ENCODE measurements at regions not wholly inside any gene's neighbourhood (a gene's known extent, or its start where the extent isn't known, plus 50 kb on each side); places are given as distances from the start of the nearest gene placed in this dataset.

DNA sequence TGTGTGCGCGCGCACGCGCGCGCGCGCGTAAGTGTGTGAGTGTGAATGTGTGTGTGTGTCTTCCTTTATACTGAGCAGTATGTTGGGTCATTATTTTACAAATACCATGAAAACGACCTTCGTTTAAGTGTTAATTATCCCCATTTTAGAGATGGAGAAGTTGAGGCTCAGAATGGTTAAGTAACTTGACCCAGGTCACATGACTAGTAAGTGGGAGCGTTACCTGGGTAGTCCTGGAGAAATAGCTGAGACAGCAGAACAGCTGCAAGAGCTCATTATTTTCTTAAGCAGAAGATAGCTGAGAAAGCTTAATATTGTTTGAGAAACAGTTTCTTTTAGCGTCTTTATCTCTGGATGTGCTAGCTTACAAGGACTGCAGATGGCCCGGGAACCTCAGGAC lies 78.8 kb downstream of the IRX3 start:
- H3K27ac ChIP-seq (ENCODE audit: low read depth in 1 of 2, low read length in 1 of 2) = no peak overlapping the region
- 73% methylated on average over 15 of the region's 15 CpGs for WGBS, 2 donors
- peaks cover 0 to 18% (median 0%) of the 10 kb centered on the region in 5 donors for H3K4me1 ChIP-seq (ENCODE audit: control insufficient read depth in 5 of 5, insufficient read depth in 5 of 5, low read length in 5 of 5)
- H3K36me3 ChIP-seq (ENCODE audit: control insufficient read depth in 4 of 4, insufficient read depth in 4 of 4, low read length in 4 of 4) = no peaks in the 10 kb centered on the region
- DNase-seq = no peak
- TF ChIP-seq CTCF (IDR thresholded peaks at IDR 0.05; ENCODE audit: control extremely low read depth, extremely low read depth) = no peak
- no peak overlapping the region for H3K9ac ChIP-seq (ENCODE audit: insufficient read depth in 1 of 2, low read length in 2 of 2)
- no peak for ATAC-seq (ENCODE audit: insufficient read depth, low FRiP score)
- H3K9me3 ChIP-seq (ENCODE audit: control insufficient read depth in 4 of 4, insufficient read depth in 3 of 4, low read length in 3 of 4) = peaks cover 0 to 2% (median 0%) of the 10 kb centered on the region in 4 donors
- H3K4me3 ChIP-seq = no peak overlapping the region
- peaks cover 0 to 38% (median 37%) of the 10 kb centered on the region in 3 donors for H3K27me3 ChIP-seq (ENCODE audit: control insufficient read depth in 3 of 3, insufficient read depth in 3 of 3, low read length in 2 of 3)

DNA sequence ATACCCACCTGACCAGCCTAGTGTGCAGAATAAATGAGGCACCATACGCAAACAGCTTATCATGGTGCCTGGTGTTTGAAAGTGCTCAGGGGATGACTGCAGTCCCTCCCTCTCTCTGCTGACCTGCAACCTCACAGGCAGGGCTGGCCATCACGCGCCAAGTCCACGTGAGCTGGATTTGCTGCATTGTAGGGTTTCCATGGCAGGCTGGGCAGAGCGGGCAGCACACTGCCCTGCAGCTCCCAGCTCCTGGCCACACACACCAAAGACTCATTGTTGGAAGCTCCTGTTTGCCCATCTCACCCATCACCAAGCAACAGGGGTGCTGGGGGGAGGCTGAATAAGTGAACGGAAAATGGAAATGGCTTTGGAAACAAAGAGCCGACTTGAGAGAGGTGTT lies 81.8 kb downstream of the IRX3 start:
- Histone ChIP-seq H3K27me3 (ENCODE audit: control insufficient read depth in 3 of 3, insufficient read depth in 3 of 3, low read length in 2 of 3) (peaks cover 0 to 27% (median 21%) of the 10 kb centered on the region in 3 donors), H3K4me3 (no peak overlapping the region), H3K4me1 (ENCODE audit: control insufficient read depth in 5 of 5, insufficient read depth in 5 of 5, low read length in 5 of 5) (peaks cover 0 to 8% (median 0%) of the 10 kb centered on the region in 5 donors), H3K9me3 (ENCODE audit: control insufficient read depth in 4 of 4, insufficient read depth in 3 of 4, low read length in 3 of 4) (peaks cover 0 to 4% (median 0%) of the 10 kb centered on the region in 4 donors), H3K9ac (ENCODE audit: insufficient read depth in 1 of 2, low read length in 2 of 2) (no peak overlapping the region), H3K36me3 (ENCODE audit: control insufficient read depth in 4 of 4, insufficient read depth in 4 of 4, low read length in 4 of 4) (no peaks in the 10 kb centered on the region), H3K27ac (ENCODE audit: low read depth in 1 of 2, low read length in 1 of 2) (no peak overlapping the region)
- TF ChIP-seq CTCF (IDR thresholded peaks at IDR 0.05; ENCODE audit: control extremely low read depth, extremely low read depth) = no peak
- WGBS, 2 donors = 80 to 82% methylated on average over 7 of the region's 7 CpGs
- ATAC-seq (ENCODE audit: insufficient read depth, low FRiP score) (no peak), DNase-seq (peak in 1 of 3 donors; percentile 18)

- no peak for DNase-seq
- no peak for TF ChIP-seq CTCF (IDR thresholded peaks at IDR 0.05; ENCODE audit: control extremely low read depth, extremely low read depth)
- WGBS, 2 donors = 59 to 77% methylated on average over 11 of the region's 11 CpGs
Observed at GRCh38 chr16:54203851-54204505, 82.6 kb downstream of the IRX3 start.

More at GRCh38 chr16:54203851-54204505, 82.6 kb downstream of the IRX3 start:
- ATAC-seq (ENCODE audit: insufficient read depth, low FRiP score) = no peak
- Histone ChIP-seq H3K4me3 (no peak overlapping the region), H3K36me3 (ENCODE audit: control insufficient read depth in 4 of 4, insufficient read depth in 4 of 4, low read length in 4 of 4) (no peaks in the 10 kb centered on the region), H3K4me1 (ENCODE audit: control insufficient read depth in 5 of 5, insufficient read depth in 5 of 5, low read length in 5 of 5) (peaks cover 0 to 8% (median 0%) of the 10 kb centered on the region in 5 donors), H3K27me3 (ENCODE audit: control insufficient read depth in 3 of 3, insufficient read depth in 3 of 3, low read length in 2 of 3) (peaks cover 0 to 32% (median 22%) of the 10 kb centered on the region in 3 donors), H3K9me3 (ENCODE audit: control insufficient read depth in 4 of 4, insufficient read depth in 3 of 4, low read length in 3 of 4) (peaks cover 0 to 4% (median 0%) of the 10 kb centered on the region in 4 donors), H3K9ac (ENCODE audit: insufficient read depth in 1 of 2, low read length in 2 of 2) (no peak overlapping the region), H3K27ac (ENCODE audit: low read depth in 1 of 2, low read length in 1 of 2) (no peak overlapping the region)
